ENCODE measurements at regions not wholly inside any gene's neighbourhood (a gene's known extent, or its start where the extent isn't known, plus 50 kb on each side); places are given as distances from the start of the nearest gene placed in this dataset.
A peak's percentile ranks its signal among the peaks of the same experiment; 100 is the strongest.
"Not testable (repeated sequence)": the region's sequence is repeated elsewhere in the genome, so short reads cannot be mapped to it uniquely, and the experiment has no call there.

- Histone ChIP-seq H3K4me1 (ENCODE audit: control insufficient read depth in 1 of 2, insufficient read depth in 2 of 2, low read depth in 1 of 2, low read length in 1 of 2) (no peaks in the 10 kb centered on the region), H3F3A (replicated peaks; ENCODE audit: insufficient read depth) (no peaks in the 10 kb centered on the region), H3K79me2 (ENCODE audit: insufficient read depth) (no peaks in the 10 kb centered on the region), H3K27ac (ENCODE audit: low read depth in 2 of 2, low read length in 1 of 2) (no peak overlapping the region), H3K4me2 (no peak overlapping the region), H3K4me3 (ENCODE audit: low read depth in 2 of 2, low read length in 1 of 2) (no peak overlapping the region), H2AFZ (ENCODE audit: low read depth) (no peak overlapping the region), H4K20me1 (ENCODE audit: insufficient read depth) (no peaks in the 10 kb centered on the region), H3K9me2 (0 out of 2 replicates have a peak, but pooled peaks cover 4% of the 10 kb centered on the region), H3K9ac (no peak overlapping the region), H3K9me3 (no peaks in the 10 kb centered on the region), H3K27me3 (ENCODE audit: insufficient read depth) (no peaks in the 10 kb centered on the region), H3K36me3 (replicated peaks in 1 of 2; ENCODE audit: control insufficient read depth in 1 of 2, insufficient read depth in 2 of 2, low read length in 1 of 2) (no peaks in the 10 kb centered on the region)
- DNase-seq: no peak
- TF ChIP-seq SMC3 (IDR thresholded peaks at IDR 0.05; ENCODE audit: low read depth, low read length) (no peak), FOXJ3 (CRISPR knock-in tag; IDR thresholded peaks at IDR 0.05) (no peak), ZBTB33 (IDR thresholded peaks at IDR 0.05; ENCODE audit: borderline replicate concordance, low read depth) (no peak), RFX5 (IDR thresholded peaks at IDR 0.05; ENCODE audit: low read length) (no peak), TAF1 (IDR thresholded peaks at IDR 0.05; ENCODE audit: borderline replicate concordance, low read depth, low read length) (no peak), SIN3A (IDR thresholded peaks at IDR 0.05; ENCODE audit: borderline replicate concordance, low read depth, low read length) (no peak), GATA2 (CRISPR knock-in tag; IDR thresholded peaks at IDR 0.05) (no peak), RXRA (IDR thresholded peaks at IDR 0.05; ENCODE audit: borderline replicate concordance, low read depth) (no peak), MEF2A (IDR thresholded peaks at IDR 0.05; ENCODE audit: borderline replicate concordance, low read depth) (no peak), IRF3 (IDR thresholded peaks at IDR 0.05; ENCODE audit: low read depth, low read length) (no peak), FOSL2 (IDR thresholded peaks at IDR 0.05; ENCODE audit: borderline replicate concordance, low read depth) (no peak)
- TF ChIP-seq, protein P1, sequence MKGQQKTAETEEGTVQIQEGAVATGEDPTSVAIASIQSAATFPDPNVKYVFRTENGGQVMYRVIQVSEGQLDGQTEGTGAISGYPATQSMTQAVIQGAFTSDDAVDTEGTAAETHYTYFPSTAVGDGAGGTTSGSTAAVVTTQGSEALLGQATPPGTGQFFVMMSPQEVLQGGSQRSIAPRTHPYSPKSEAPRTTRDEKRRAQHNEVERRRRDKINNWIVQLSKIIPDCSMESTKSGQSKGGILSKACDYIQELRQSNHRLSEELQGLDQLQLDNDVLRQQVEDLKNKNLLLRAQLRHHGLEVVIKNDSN (IDR thresholded peaks at IDR 0.05; ENCODE audit: borderline replicate concordance, low read depth): no peak
- ChIA-PET CTCF (no interaction called here), POLR2A (no interaction called here)
- WGBS (ENCODE audit: low lambda C conversion rate): 4% methylated on average over 5 of the region's 5 CpGs
These were observed 1820.8 kb downstream of the UQCRFS1 start for GRCh38 chr19:27392027-27392632.

- H3K4me3 ChIP-seq (ENCODE audit: low read depth in 2 of 2, low read length in 1 of 2); H3K9me2 ChIP-seq; H3K27me3 ChIP-seq (ENCODE audit: insufficient read depth); H2AFZ ChIP-seq (ENCODE audit: low read depth); H3F3A ChIP-seq (replicated peaks; ENCODE audit: insufficient read depth); H3K9me3 ChIP-seq; H3K27ac ChIP-seq (ENCODE audit: low read depth in 2 of 2, low read length in 1 of 2); H3K36me3 ChIP-seq (replicated peaks in 1 of 2; ENCODE audit: control insufficient read depth in 1 of 2, insufficient read depth in 2 of 2, low read length in 1 of 2); H3K4me2 ChIP-seq; POLR2A ChIA-PET; H4K20me1 ChIP-seq (ENCODE audit: insufficient read depth); DNase-seq; H3K9ac ChIP-seq; H3K79me2 ChIP-seq (ENCODE audit: insufficient read depth); H3K4me1 ChIP-seq (ENCODE audit: control insufficient read depth in 1 of 2, insufficient read depth in 2 of 2, low read depth in 1 of 2, low read length in 1 of 2); CTCF ChIA-PET: not testable (repeated sequence)
- 3% methylated on average over 5 of the region's 5 CpGs for WGBS (ENCODE audit: low lambda C conversion rate)
- TF ChIP-seq CTCF (IDR thresholded peaks at IDR 0.05): peak; percentile 39; the same call in 1 of the 2 replicates
These were observed 1833.6 kb downstream of the UQCRFS1 start for GRCh38 chr19:27379306-27379705.

- H3K4me2 ChIP-seq; H3K4me3 ChIP-seq (ENCODE audit: low read depth in 2 of 2, low read length in 1 of 2); H3K9ac ChIP-seq; H3K36me3 ChIP-seq (replicated peaks in 1 of 2; ENCODE audit: control insufficient read depth in 1 of 2, insufficient read depth in 2 of 2, low read length in 1 of 2); H3F3A ChIP-seq (replicated peaks; ENCODE audit: insufficient read depth); H4K20me1 ChIP-seq (ENCODE audit: insufficient read depth); H3K9me2 ChIP-seq; H3K27ac ChIP-seq (ENCODE audit: low read depth in 2 of 2, low read length in 1 of 2); H3K79me2 ChIP-seq (ENCODE audit: insufficient read depth); POLR2A ChIA-PET; H2AFZ ChIP-seq (ENCODE audit: low read depth); H3K27me3 ChIP-seq (ENCODE audit: insufficient read depth); H3K4me1 ChIP-seq (ENCODE audit: control insufficient read depth in 1 of 2, insufficient read depth in 2 of 2, low read depth in 1 of 2, low read length in 1 of 2); H3K9me3 ChIP-seq; DNase-seq: not testable (repeated sequence)
- WGBS (ENCODE audit: low lambda C conversion rate): 6% methylated on average over 3 of the region's 3 CpGs
- CTCF ChIA-PET: interaction anchor here (1.2 kb wide), 1 partner anchor 13 kb away, joined by 3 read pairs; no protein-coding TSS in a partner anchor
These were observed 1843.3 kb downstream of the UQCRFS1 start for GRCh38 chr19:27369603-27370002.
